ENCODE measurements at regions not wholly inside any gene's neighbourhood (a gene's known extent, or its start where the extent isn't known, plus 50 kb on each side); places are given as distances from the start of the nearest gene placed in this dataset.

- TF ChIP-seq CTCF (IDR thresholded peaks at IDR 0.05; ENCODE audit: control extremely low read depth in 1 of 3, insufficient read depth in 1 of 3, low read depth in 1 of 3, low read length in 3 of 3) (no peak), POLR2AphosphoS5 (IDR thresholded peaks at IDR 0.05; ENCODE audit: low read depth, low read length) (no peak), GABPA (IDR thresholded peaks at IDR 0.05; ENCODE audit: borderline replicate concordance, insufficient read depth, low read length) (no peak), EP300 (IDR thresholded peaks at IDR 0.05; ENCODE audit: borderline replicate concordance in 1 of 2, low read depth in 2 of 2, low read length in 2 of 2) (no peak), YY1 (IDR thresholded peaks at IDR 0.05; ENCODE audit: low read depth, low read length) (no peak), MAX (IDR thresholded peaks at IDR 0.05) (no peak), CEBPB (IDR thresholded peaks at IDR 0.05; ENCODE audit: low read depth, low read length) (no peak), EZH2 (IDR thresholded peaks at IDR 0.05; ENCODE audit: low read depth, low read length, severe bottlenecking) (no peak), GTF2F1 (IDR thresholded peaks at IDR 0.05; ENCODE audit: borderline replicate concordance, low read depth, low read length) (no peak), POLR2A (IDR thresholded peaks at IDR 0.05; ENCODE audit: control extremely low read depth in 1 of 2, low read depth in 2 of 2, low read length in 2 of 2) (no peak), KDM5A (IDR thresholded peaks at IDR 0.05; ENCODE audit: low read length) (no peak)
Measured at GRCh38 chr16:73252446-73252845, 204.5 kb upstream of the ZFHX3 start.

Measured in H1 (cell line).